ENCODE measurements at regions not wholly inside any gene's neighbourhood (a gene's known extent, or its start where the extent isn't known, plus 50 kb on each side); places are given as distances from the start of the nearest gene placed in this dataset.

GRCh38 chr13:106263801-106264200 lies 271.7 kb downstream of the EFNB2 start:
- CTCF ChIA-PET = no interaction called here
- BruUV-seq (replicated peaks) = no TSS peak
- H3K36me3 ChIP-seq (ENCODE audit: control insufficient read depth in 1 of 2, insufficient read depth in 2 of 2, low read length in 2 of 2) = no peaks in the 10 kb centered on the region

GRCh38 chr13:106262886-106263285 lies 272.6 kb downstream of the EFNB2 start:
- ChIA-PET CTCF (no interaction called here), RAD21 (ENCODE audit: low non-redundant PET in 1 of 2, low total read pairs in 2 of 2, uncharacterized antibody in 2 of 2, unreplicated experiment in 2 of 2) (no interaction called here), POLR2A (no interaction called here)
- H3K9me2 ChIP-seq (ENCODE audit: insufficient read depth) = no peaks in the 10 kb centered on the region
- H3K79me2 ChIP-seq (ENCODE audit: insufficient read depth, low read length) = no peaks in the 10 kb centered on the region
- no peaks in the 10 kb centered on the region for H3K36me3 ChIP-seq (ENCODE audit: control insufficient read depth in 1 of 2, insufficient read depth in 2 of 2, low read length in 2 of 2)
- no peak overlapping the region for H3K27ac ChIP-seq (ENCODE audit: low read depth, low read length)
- H3K9ac ChIP-seq (ENCODE audit: low read length) = no peak overlapping the region
- no peak for ATAC-seq
- BruUV-seq (replicated peaks) = no TSS peak
- no peaks in the 10 kb centered on the region for H3K27me3 ChIP-seq (ENCODE audit: insufficient read depth, low read length)
- no peak overlapping the region for H3K4me2 ChIP-seq (ENCODE audit: low read length)
- H3K4me3 ChIP-seq (replicated peaks in 1 of 2; ENCODE audit: low read depth in 1 of 2, low read length in 2 of 2) = no peak overlapping the region
- DNase-seq (ENCODE audit: low read depth, low spot score) = no peak
- H3K4me1 ChIP-seq (ENCODE audit: control insufficient read depth in 1 of 2, insufficient read depth in 2 of 2, low read length in 2 of 2) = peaks cover 0 to 6% of the 10 kb centered on the region in 2 experiments; a peak in 2 of 4 replicates
- no peak overlapping the region for H2AFZ ChIP-seq (ENCODE audit: low read depth, low read length, poor library complexity, severe bottlenecking)
- no peaks in the 10 kb centered on the region for H4K20me1 ChIP-seq (ENCODE audit: insufficient read depth)
- H3K9me3 ChIP-seq (ENCODE audit: control insufficient read depth in 1 of 2, insufficient read depth in 1 of 2, low read depth in 1 of 2, low read length in 2 of 2) = no peaks in the 10 kb centered on the region
- intact Hi-C loops (cut with micrococcal nuclease) = no loop called here
- TF ChIP-seq SP1 (IDR thresholded peaks at IDR 0.05; ENCODE audit: low read depth) = no peak
- no peak for TF ChIP-seq REST (IDR thresholded peaks at IDR 0.05; ENCODE audit: low read depth)
- TF ChIP-seq TCF7L2 (IDR thresholded peaks at IDR 0.05; ENCODE audit: borderline replicate concordance, extremely low read depth, insufficient read depth, insufficient read length) = no peak
- no peak for TF ChIP-seq SIN3A (IDR thresholded peaks at IDR 0.05; ENCODE audit: low read depth)
- TF ChIP-seq POLR2A (IDR thresholded peaks at IDR 0.05; ENCODE audit: borderline replicate concordance, extremely low read depth, insufficient read depth, insufficient read length) = no peak
- no peak for TF ChIP-seq CBX3 (IDR thresholded peaks at IDR 0.05; ENCODE audit: low read depth)
- no peak for TF ChIP-seq EGR1 (IDR thresholded peaks at IDR 0.05; ENCODE audit: low read depth)
- no peak for TF ChIP-seq EZH2 (IDR thresholded peaks at IDR 0.05)
- TF ChIP-seq CTCF (IDR thresholded peaks at IDR 0.05 in 2 of 3, conservative IDR thresholded peaks at IDR 0.05 in 1 of 3; ENCODE audit: borderline replicate concordance in 1 of 3, insufficient read depth in 1 of 3, low read depth in 2 of 3, low read length in 2 of 3) = no peak
- no peak for TF ChIP-seq JUND (IDR thresholded peaks at IDR 0.05)
- TF ChIP-seq CEBPB (IDR thresholded peaks at IDR 0.05; ENCODE audit: low read depth) = no peak

More at GRCh38 chr13:106263801-106264200, 271.7 kb downstream of the EFNB2 start:
- Histone ChIP-seq H3K4me1 (ENCODE audit: control insufficient read depth in 1 of 2, insufficient read depth in 2 of 2, low read length in 2 of 2) (peaks cover 0 to 6% of the 10 kb centered on the region in 2 experiments; a peak in 2 of 4 replicates), H3K4me3 (replicated peaks in 1 of 2; ENCODE audit: low read depth in 1 of 2, low read length in 2 of 2) (no peak overlapping the region), H3K27ac (ENCODE audit: low read depth, low read length) (no peak overlapping the region), H3K79me2 (ENCODE audit: insufficient read depth, low read length) (no peaks in the 10 kb centered on the region), H3K9me2 (ENCODE audit: insufficient read depth) (no peaks in the 10 kb centered on the region), H2AFZ (ENCODE audit: low read depth, low read length, poor library complexity, severe bottlenecking) (no peak overlapping the region), H3K9ac (ENCODE audit: low read length) (no peak overlapping the region), H4K20me1 (ENCODE audit: insufficient read depth) (no peaks in the 10 kb centered on the region), H3K27me3 (ENCODE audit: insufficient read depth, low read length) (no peaks in the 10 kb centered on the region), H3K9me3 (ENCODE audit: control insufficient read depth in 1 of 2, insufficient read depth in 1 of 2, low read depth in 1 of 2, low read length in 2 of 2) (no peaks in the 10 kb centered on the region), H3K4me2 (ENCODE audit: low read length) (no peak overlapping the region)
- intact Hi-C loops (cut with micrococcal nuclease) = no loop called here
- POLR2A ChIA-PET = no interaction called here
- RAD21 ChIA-PET (ENCODE audit: low non-redundant PET in 1 of 2, low total read pairs in 2 of 2, uncharacterized antibody in 2 of 2, unreplicated experiment in 2 of 2) = no interaction called here
- no peak for TF ChIP-seq EGR1 (IDR thresholded peaks at IDR 0.05; ENCODE audit: low read depth)
- no peak for TF ChIP-seq ATF3 (IDR thresholded peaks at IDR 0.05)
- TF ChIP-seq EZH2 (IDR thresholded peaks at IDR 0.05) = no peak
- TF ChIP-seq CBX3 (IDR thresholded peaks at IDR 0.05; ENCODE audit: low read depth) = no peak
- TF ChIP-seq POLR2AphosphoS5 (IDR thresholded peaks at IDR 0.05; ENCODE audit: low read depth, low read length) = no peak
- no peak for TF ChIP-seq RAD21 (IDR thresholded peaks at IDR 0.05; ENCODE audit: low read depth)
- no peak for TF ChIP-seq EZH2phosphoT487 (IDR thresholded peaks at IDR 0.05; ENCODE audit: borderline replicate concordance)
- no peak for TF ChIP-seq FOSL1 (IDR thresholded peaks at IDR 0.05; ENCODE audit: low read depth)
- no peak for TF ChIP-seq POLR2A (IDR thresholded peaks at IDR 0.05; ENCODE audit: borderline replicate concordance, extremely low read depth, insufficient read depth, insufficient read length)
- no peak for TF ChIP-seq JUND (IDR thresholded peaks at IDR 0.05)
- no peak for ATAC-seq
- DNase-seq (ENCODE audit: low read depth, low spot score) = no peak

Data from HCT116 (cell line).